NCI-H1930 (cell line): ENCODE measurements at regions not wholly inside any gene's neighbourhood (a gene's known extent, or its start where the extent isn't known, plus 50 kb on each side); places are given as distances from the start of the nearest gene placed in this dataset.

Experiments
- DNase-seq, 2 experiments: peaks; one replicate each; lab custom pipeline; 2025; lab: John Stamatoyannopoulos, UW

DNA sequence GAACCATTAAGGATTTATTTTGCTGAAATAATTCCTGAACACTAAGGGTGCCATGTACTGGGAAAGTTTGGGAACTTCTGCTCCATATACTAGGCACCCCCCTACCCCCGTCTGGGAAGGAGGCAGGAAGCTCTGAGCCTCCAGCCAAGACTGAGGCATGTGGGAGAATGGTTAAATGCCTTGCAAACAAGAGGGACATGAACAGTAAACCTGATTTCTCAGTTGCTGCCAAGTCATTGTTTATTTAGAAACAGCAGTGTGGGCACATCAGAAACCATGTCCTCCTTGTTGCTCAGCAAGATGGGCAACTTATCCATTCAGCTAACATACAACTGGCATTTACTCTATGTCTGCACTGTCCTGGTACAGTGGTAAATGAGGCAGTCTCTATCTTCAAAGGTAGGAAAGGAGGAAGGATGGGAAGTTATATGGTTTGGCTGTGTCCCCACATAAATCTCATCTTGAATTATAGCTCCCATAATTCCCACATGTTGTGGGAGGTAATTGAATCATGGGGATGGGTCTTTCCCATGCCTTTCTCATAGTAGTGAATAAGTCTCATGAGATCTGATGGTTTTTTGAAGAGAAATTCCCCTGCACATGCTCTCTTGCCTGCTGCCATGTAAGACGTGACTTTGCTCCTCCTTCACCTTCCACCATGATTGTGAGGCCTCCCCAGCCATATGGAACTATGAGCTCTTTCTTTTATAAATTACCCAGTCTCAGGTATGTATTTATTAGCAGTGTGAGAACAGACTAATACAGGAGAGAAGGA is 459.1 kb downstream of the MIAT start:
- no peak for DNase-seq

DNA sequence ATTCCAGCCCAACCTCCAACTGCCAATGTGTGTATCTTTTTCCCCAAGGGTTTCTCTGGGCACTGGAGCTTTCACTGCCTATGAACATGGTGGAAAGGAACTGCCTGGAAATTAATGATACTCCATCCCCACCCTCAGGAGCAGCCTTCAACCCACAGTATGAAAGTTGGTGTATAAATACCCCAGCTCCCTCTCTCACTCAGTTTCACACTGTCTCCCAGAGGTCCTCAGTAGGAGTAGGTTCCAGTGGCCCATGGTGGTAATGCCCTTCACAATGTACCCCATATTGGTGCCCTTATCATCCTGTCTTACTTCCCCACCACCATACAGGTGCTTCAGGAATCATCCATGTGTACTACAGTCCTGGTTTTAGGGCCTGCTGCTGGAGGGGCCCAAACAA is 462.6 kb downstream of the MIAT start:
- DNase-seq: no peak

DNA sequence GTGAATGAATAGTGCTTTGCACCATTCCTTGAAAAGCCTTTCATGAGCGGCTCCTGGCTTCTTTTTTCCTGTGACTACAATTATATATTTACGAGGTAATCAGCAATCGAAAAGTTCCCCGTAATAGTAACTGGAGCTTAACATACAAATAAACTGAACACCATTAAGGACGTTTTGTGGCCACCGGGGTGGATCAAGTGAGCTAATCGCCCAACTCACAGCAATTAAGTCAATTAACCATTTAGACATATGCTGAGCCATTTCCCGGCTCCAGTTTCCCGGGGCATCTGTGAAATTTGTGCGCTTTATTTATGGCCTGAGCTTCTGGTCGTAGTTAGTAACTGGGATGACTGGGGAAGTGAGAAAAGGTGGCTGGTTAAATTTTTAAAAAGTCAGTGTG is 465.2 kb downstream of the MIAT start:
- peak in 1 of 2 experiments; percentile 3 for DNase-seq

DNA sequence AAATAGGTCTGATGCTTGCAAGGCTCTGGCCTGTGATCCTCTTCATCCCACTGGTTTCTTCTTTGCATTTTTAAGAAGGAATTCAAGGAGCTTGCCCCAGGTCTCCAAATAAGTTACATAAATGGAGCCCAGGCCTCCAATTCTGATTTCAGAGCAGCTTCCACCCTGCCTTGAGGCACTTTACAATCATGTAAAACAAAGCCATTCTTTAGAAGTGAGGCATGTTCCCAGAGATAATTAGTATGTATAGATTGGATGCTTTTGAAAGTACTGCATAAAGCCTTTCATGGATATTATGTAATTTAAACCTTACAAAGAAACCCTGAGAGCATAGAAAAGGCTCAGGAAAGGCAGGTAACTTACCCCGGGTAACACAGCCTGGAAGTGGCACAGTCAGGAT is 466.5 kb downstream of the MIAT start:
- DNase-seq: no peak

DNA sequence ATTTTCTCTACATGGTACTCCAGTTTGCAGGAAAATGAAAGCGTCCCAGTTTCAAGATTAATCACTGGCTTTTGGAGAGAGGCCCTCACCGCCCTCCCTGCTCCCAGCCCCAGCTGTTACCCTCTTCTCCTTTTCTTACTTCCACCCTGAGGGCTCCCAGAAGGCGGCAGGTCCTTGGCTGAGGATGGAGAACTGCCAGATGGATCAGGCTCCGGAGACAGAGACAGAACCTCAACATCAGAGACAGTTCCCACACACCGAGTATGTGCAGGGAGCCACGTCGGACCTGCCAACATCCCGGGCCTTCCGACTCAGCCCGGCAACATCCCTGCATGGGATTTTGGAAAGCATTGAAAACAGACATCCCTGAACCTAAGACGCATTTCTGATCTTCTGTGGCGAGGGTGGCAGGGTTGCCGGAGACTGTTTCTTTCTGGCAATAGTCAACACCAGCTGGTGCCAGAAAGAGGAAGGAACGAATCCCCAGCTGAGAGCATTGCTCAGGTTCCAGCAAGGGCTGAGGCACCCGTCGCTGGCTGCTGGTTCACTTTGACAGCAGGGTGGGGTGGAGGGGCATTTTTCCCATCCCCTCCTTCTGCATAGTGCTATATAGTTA is 467.1 kb downstream of the MIAT start:
- no peak for DNase-seq

DNA sequence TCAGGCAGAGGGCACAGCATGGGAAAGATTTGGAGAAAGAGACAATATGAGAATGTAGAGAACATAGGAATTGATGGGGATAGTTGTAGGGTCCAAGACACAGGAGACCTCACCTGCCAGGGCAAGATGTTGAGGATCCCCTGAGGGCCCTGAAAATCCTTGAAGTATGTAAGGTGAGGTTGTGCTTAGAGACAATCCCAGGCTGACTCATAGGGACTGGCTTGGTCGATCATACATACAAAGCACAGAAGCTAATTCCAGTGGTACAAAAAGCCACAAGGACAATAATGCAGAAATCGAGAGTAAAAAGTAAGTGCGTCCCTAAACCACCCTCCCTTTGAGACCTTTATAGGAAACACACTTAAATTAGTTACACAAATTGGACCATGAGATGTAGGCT is 468.2 kb downstream of the MIAT start:
- DNase-seq: no peak

DNA sequence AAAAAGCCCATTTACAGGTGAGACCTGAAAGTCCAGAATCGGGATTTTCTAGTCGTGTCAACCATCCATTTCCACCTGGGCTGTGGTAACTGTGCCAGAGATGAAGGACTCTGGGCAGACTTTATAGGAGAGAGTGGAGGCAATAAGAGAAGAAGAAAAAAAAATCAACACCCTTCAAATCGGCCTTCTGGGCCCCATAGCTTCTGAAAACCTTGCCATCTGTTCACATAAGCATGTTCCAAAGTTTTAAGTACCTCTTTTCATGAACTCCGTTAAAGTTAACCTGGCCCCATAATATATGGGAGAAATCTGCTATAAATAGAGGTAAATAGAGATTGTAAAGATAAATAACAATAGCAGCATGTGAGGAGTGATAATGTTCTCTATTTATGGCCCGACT is 470.5 kb downstream of the MIAT start:
- DNase-seq: no peak

DNA sequence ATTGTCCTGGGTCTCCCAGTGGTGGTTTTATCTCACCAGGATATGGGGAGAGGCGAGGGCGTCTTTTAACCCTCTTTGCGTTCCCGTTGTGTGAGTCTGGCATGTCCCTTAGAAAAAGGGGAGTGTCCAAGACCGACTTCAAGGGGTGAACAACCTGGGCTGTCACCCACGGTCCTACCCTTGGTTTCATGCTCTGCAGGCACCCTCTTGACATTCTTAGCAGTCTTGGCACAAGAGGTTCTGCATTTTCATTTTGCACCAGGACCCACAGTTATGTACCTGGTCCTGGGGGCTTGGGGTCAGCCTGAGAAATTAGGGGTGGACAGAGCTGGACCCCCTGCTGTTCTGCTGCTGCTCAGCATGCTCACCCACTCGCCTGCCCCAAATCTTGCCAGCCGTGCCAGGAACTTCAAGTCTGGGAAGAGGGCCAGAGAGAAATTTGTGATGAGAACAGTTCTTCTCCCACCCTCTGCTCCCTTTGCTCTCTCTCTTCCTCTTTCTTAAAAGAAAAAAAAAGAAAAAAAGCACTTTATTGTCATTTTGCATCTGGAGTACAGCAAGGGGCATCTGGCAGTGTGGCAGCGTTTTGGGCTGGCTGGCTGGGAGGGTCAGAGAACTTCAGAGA is 471.2 kb downstream of the MIAT start:
- DNase-seq: no peak

DNA sequence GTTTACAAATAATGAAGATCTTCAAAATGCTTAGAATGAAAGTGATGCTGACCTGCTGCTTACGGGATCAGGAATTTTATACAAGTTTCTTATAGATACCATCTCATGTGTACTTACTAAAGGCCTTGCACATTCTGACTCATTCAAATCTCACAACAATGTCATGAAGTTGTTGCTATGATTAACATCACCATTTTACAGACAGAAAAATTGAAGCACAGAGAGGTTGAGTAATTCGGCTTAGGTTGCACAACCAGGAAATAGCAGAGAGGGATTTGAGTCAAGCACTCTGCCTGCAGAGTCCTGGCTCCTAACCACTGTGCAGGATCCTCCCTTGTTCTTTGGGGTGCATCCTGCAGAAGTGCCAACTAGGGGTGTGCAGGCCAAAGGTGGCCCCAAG is 471.9 kb downstream of the MIAT start:
- no peak for DNase-seq

DNA sequence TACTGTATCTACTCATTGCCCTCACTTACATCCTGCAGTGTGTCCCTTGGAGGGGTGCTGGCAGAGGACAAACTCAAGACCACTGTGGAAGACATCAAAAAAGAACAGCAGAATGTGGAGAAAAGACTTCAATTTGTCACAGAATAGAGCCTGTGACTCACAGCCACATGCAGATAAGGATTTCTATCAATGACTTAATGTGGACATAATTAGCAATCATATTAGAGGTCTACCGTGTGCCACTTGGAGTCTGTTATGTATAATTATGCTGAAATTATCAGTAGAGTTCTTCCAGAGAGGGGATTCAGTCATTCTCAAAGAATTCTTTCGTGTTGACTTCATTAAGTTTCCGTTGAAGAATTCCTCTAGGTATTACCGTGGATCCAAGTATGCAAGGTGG is 473.5 kb downstream of the MIAT start:
- no peak for DNase-seq

DNA sequence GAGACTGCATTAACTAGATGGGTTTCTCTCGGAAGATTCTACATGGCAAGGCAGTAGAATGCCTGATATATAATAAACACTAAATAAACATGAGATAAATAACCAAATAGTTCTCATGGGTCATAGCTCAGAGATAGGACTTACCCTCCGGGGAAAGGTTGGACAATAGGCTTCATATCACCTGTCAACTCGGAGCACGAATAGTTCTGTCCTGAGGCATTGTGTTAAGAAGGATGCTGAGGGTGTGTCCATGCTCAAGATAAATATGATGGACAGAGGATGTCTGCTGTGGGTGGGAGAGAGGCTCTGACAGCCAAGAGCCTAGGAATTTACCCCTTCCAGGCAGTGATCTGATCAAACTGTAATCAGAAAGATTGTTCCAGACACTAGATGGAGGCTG is 474.0 kb downstream of the MIAT start:
- no peak for DNase-seq

DNA sequence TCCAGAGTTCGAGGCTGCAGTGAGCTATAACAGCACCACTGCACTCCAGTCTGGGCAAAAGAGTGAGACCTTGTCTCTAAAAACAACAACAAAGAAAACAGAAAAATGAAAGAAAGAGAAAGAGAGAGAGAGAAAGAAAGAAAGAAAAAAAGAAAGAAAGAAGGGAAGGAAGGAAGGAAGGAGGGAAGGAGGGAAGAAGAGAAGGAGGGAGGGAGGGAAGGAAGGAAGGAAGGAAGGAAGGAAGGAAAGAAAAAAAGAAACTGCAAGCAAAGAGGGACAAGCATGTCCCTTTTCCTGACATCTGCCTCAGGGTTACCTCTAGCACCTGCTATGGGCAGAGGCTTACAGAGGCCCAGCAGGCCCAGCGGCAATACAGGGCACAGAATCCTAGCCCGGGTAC is 475.0 kb downstream of the MIAT start:
- no peak for DNase-seq

DNA sequence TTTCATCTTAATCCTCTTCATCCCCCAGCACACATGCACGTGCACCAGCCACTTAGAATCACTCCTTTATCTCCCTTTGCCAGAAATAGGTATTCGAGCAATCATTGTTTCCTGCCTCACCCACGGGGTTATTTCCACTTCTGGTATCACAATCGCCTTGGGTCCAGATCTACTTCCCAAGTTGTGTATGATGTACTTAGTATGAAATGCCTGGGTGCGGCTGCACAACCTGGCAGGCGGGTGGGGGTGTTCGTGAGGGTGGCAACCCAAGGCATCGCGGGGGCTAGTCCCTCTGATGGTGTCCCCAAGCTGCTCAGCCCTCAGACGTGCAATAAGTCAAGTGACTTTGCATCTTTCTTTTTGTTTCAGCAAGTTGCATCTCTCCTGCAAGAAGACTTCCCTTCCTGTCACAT is 475.6 kb downstream of the MIAT start:
- DNase-seq: no peak

DNA sequence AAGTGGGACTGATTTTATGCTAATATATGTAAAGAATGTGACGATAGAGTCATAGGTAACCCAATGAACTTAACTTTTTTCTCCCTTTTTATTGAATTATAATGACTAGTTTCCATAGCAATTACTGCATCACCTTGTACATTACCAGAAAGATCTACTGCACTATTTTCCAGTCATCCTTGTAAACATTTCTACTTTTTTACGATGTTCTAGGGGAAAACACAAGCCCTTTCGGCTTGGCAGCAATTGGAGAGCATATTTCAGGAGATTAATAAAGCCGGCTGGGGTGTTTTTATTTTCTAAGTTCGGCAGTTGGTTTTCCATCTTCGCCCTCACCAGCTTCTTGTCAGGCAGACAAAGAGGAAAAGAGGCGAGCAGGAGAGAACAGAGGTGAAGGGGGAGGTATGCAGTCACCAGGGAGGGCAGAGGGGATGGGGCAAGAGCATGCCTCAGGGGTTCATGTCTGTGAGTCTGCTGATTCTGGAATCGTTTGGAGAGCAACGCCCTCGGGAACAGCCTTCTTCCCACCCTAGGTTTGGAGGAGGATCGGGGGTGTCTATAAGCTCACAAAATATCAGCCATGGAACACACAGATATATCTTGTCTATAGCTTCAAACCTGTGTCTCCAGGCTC is 476.4 kb downstream of the MIAT start:
- no peak for DNase-seq

DNA sequence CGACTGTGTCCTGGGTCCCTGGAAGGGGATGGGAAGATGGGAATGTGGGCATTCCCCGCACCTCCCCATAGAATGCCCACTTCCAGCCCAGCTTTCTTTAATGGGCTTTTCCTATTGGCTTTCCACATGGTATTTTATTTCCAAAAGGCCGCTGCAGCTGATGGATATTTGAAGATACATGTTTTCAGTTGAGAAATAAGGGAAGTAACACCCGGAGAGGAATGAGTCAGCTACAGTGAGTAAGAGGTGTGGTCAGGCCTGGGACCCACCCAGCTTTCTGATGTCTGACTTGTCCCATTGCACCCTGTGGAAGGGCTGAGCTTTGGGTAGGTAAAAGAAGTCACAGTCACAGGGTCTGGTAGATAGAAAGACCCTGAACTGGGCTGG is 476.9 kb downstream of the MIAT start:
- no peak for DNase-seq

DNA sequence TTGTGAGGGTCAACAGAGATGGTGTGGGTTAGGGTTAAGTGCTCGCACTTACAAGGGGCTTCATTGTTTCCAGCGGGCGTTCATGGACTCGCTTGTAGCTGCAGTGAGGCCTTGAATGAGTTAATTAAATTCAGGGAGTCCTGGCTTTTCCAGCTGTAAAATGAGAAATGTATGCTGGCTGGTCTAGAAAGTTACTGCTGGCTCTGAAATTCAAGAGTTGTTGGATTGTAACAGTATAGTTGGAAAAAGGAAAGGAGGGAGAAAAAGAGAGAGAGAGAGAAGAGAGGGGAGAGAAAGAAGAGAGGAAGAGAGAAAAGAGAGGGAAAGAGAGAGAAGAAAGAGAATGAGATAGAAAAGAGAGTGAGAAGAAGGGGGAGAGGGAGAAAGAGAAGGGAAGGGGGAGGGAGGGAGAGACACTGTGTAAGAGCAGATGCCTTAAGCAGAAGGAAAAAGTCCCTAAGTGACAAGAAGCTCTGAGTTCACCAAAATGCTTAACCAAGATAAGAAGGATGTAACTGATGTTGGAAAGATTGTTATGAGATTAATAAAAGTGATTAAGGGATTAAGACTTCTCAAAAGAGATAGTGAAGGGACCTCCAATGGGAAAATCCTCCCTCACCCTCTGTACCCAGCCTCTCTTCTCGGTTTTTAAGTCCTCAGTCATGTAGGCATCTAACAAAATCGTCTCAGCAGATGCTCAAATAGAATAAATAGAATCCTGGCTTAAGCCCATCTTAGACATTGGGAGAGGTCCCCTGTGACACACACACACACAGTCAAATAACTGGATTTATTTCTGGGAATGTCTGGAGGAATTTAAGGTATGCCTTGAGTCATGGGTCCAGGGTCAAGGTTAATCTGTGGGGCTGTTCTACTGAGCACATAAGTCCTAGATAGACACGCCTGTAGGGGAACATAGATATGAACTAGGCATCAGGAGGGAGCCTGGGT is 477.9 kb downstream of the MIAT start:
- DNase-seq: no peak

DNA sequence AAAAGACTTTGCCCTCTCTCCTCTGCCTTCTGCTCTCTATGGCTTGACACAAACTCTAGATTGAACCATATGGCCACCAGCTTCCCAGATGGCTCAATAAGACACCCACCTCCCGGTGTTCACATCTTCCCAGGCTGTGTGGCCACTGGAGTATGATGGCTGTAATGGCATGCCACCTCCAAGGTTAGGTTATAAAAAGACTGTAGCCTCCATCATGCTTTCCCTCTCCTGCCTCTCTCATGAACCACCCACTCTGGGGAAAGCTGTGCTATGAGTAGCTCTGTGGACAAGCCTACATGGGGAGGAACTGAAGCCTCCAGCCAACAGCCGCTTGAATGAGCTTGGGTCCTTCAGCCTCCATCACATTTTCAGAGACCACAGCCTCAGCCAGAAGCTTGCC is 479.2 kb downstream of the MIAT start:
- no peak for DNase-seq

DNA sequence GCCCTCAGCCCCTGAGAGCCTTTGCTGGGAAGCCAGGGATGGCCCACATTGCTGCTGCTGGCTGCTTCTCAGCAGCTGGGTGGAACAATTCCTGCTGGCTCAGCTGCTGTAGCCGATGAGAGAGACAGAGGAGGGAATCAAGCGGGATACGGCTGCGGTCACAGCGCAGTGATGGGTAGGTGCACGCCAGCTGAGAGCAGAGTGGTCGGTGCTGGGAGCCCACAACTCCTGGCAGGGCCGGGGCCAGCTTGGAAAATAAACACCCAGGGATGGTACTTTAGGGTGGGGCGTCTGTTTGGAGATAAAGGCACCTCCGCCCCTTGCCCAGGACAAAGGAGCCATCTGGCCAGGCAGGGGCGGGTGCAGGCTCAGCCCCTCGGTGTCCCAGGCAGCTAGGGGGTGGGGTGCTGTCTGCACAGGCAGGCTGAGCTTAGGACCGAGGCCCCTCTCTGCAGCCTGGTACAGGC is 480.5 kb downstream of the MIAT start:
- no peak for DNase-seq

DNA sequence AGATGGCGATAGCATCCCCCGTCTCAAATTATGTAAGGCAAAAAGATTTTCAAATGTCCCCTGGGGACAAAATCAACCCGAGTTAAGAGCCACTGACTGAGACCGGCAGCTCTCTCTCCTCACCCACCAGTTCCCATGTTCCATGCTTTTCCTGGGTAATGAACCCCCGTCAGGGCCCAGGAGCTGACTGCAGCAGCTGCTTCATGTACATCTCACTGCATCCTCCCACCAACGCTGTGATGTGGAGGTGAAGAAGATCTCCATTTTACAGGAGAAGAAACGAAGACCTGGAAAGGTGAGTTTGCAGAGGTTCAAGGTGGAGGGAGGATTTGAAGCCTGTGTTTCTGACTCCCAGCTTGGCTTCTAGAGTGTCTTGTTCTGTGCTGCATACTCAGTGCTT is 481.1 kb downstream of the MIAT start:
- no peak for DNase-seq

DNA sequence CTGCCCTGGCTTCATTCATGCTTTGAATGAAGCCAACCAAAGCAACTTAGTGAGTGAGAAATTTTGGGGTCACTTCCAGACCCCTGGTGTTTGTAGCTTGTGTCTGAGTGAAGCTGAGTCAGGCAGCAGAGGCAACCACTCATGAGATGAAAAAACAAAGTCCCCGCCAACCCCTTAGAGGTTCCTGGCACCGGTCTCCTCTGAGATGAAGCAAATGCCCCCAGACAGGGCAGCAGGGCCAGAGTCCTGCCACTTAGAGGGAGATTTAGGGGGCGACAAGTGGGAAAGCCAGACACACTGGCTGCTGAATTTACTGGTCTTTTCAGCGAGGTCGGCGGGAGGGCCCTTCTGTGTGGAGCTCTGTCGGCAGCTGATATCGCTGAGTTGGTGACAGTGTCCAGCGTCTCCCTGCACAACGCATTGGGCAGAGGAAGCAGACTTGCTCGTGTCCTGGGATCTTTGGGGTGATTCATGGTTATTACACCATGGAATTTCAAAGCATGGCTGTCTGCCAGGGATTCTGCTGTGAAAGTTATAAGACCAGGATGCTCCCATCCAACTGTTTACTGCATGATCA is 482.6 kb downstream of the MIAT start:
- no peak for DNase-seq

DNA sequence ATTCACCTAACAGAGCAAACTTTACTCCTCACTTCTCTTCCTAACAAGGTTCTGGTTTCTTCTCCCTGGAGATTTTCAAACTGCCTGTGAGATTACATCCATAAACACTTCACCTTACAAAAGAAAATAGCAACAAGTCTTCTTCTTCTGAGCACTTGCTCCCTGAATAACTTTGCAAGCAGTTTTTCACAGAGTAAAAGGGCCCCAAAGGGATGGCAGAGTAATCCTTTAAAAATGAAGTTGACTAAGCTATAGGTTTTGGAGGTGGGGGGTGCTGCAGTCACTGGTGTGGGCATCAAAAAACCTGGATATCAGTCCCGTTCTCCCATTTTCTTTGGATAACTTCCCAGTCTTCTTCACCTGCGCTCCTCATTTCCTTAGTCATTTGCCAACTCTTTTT is 484.9 kb downstream of the MIAT start:
- DNase-seq: no peak
